HG03103 (cell line): ENCODE measurements at regions not wholly inside any gene's neighbourhood (a gene's known extent, or its start where the extent isn't known, plus 50 kb on each side); places are given as distances from the start of the nearest gene placed in this dataset.
"Not testable (repeated sequence)": the region's sequence is repeated elsewhere in the genome, so short reads cannot be mapped to it uniquely, and the experiment has no call there.

Experiments used
- ATAC-seq: cut with Tn5 transposase; IDR thresholded peaks from one replicate; pipeline ENCODE4 v1.9.1; 2021; ENCODE audit warnings: low read depth; ENCODE audit not compliant: unreplicated experiment

- no peak for ATAC-seq
These were observed 133.4 kb downstream of the FZD1 start for GRCh38 chr7:91397612-91398011.

GRCh38 chr7:91398341-91398740, 134.1 kb downstream of the FZD1 start:
- ATAC-seq = no peak

- ATAC-seq = no peak
These were observed 141.0 kb downstream of the FZD1 start for GRCh38 chr7:91405092-91405788.

- not testable (repeated sequence) for ATAC-seq
These were observed 141.6 kb downstream of the FZD1 start for GRCh38 chr7:91405873-91406272.

GRCh38 chr7:91407942-91408341, 143.7 kb downstream of the FZD1 start:
- ATAC-seq = no peak

- no peak for ATAC-seq
These were observed 144.3 kb downstream of the FZD1 start for GRCh38 chr7:91408388-91409154.

- ATAC-seq = no peak
These were observed 146.8 kb downstream of the FZD1 start for GRCh38 chr7:91411060-91411459.

- no peak for ATAC-seq
These were observed 148.1 kb downstream of the FZD1 start for GRCh38 chr7:91412298-91412697.

GRCh38 chr7:91414734-91415133, 150.5 kb downstream of the FZD1 start:
- ATAC-seq = no peak

GRCh38 chr7:91416155-91416865, 152.1 kb downstream of the FZD1 start:
- ATAC-seq = no peak

- no peak for ATAC-seq
These were observed 156.4 kb downstream of the FZD1 start for GRCh38 chr7:91420606-91421005.

GRCh38 chr7:91421018-91421417, 156.8 kb downstream of the FZD1 start:
- ATAC-seq = no peak

- no peak for ATAC-seq
These were observed 160.1 kb downstream of the FZD1 start for GRCh38 chr7:91424371-91424770.

- no peak for ATAC-seq
These were observed 160.9 kb downstream of the FZD1 start for GRCh38 chr7:91425149-91425548.

- no peak for ATAC-seq
These were observed 162.8 kb downstream of the FZD1 start for GRCh38 chr7:91427051-91427450.

- no peak for ATAC-seq
These were observed 167.4 kb downstream of the FZD1 start for GRCh38 chr7:91431601-91432000.

GRCh38 chr7:91434836-91435235, 170.6 kb downstream of the FZD1 start:
- ATAC-seq = no peak

GRCh38 chr7:91435381-91436059, 171.3 kb downstream of the FZD1 start:
- no peak for ATAC-seq

- ATAC-seq = no peak
These were observed 172.4 kb downstream of the FZD1 start for GRCh38 chr7:91436655-91437054.

- ATAC-seq = not testable (repeated sequence)
These were observed 176.0 kb downstream of the FZD1 start for GRCh38 chr7:91440198-91440597.

GRCh38 chr7:91443862-91444261, 179.6 kb downstream of the FZD1 start:
- ATAC-seq = no peak
